HUDEP-2 (cell line): ENCODE measurements at regions not wholly inside any gene's neighbourhood (a gene's known extent, or its start where the extent isn't known, plus 50 kb on each side); places are given as distances from the start of the nearest gene placed in this dataset.
"Not testable (repeated sequence)": the region's sequence is repeated elsewhere in the genome, so short reads cannot be mapped to it uniquely, and the experiment has no call there.

Experiments
- DNase-seq, 76 experiments: peaks; one replicate each; lab custom pipeline; 2025; ENCODE audit not compliant: unreplicated experiment in 76 of 76; lab: John Stamatoyannopoulos, UW

DNA sequence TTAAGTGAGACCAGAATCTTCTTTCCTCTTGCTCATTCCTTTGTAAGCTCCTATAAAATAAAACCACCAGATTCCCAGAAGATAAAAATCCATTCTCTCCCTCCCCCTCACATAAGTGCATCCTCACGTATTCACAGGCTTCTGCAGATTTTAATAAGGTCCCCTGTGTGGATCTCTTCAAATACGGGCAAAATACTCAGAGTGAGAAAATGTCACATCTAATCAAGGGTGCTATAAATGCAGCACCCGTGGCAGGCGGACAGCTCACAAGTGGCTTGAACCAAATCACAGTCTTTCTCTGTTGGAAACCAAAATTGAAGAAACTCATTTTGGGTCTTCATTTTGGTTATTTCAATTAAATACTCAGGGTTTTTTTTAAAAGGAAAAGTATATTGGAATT, 212.9 kb upstream of the CMC1 start:
- DNase-seq, result no peak

DNA sequence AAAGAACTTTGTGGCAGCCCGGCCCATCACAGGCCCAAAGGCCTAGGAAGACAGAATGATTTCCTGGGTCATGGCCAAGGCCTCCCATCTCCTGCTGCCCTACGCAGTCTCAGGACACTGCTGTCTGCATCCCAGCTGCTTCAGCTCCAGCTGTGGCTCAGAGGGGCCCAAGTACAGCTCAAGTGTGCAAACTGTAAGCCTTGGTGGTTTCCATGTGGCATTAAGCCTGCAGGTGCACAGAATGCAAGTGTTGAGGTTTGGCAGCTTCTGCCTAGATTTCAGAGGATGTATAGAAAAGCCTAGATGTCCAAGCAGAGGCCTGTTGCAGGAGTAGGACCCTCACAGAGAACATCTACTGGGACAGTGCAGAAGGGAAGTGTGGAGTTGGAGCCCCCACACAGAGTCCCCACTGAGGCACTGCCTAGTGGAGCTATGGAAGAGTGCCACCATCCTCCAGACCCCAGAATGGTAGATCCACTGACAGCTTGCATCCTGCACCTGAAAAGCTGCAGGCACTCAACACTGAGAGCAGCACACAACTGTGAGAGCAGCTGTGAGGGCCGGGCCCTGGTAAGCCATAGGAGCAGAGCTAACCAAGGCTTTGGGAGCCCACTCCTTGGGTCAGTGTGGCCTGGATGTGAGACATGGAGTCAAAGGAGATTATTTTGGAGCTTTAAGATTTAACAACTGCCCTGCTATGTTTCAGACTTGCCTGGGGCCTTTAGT, 208.2 kb upstream of the CMC1 start:
- no peak for DNase-seq

DNA sequence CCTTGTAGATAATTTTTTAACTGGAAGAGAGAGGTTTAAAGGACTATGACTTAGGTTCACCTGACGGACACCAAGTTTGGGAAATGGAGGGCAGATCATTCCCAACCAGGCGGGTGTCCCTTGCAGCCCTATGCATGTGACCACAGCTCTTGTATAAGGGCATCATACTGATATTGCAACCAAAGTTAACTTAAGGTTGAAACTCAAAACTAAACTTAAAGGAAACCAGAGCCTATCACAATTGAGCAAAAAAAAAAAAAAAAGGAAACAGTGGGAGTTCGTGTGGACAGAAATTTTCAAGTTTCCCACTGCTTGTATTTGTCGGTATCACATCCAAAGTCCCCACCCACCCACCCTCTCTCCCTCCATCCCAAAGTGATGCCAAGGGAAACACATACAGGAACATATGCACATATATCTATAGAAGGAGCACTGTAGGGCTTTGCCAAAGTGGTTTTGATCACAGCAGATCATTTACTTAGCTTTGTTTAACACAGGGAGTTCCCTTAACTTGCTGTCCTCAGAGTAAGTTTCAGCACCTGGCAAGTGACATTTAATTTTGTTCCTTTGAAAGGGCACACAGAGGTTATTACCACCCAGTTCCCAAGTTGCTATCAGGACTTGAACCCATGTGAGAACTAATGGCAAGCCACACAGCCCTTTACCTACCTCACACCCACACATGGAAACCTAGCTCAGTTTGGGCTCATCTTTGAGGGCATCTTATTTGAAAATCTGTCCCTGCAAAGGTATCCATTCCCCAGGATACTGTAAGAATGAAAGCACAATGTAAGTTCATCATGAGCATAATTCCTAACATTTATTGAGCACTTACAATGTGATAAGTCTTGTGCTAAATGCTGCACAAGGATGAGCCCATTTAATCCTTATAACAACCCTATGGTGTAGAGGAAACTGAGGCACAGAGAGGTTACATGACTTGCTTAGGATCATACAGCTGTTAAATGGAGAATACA, 204.5 kb upstream of the CMC1 start:
- no peak for DNase-seq

DNA sequence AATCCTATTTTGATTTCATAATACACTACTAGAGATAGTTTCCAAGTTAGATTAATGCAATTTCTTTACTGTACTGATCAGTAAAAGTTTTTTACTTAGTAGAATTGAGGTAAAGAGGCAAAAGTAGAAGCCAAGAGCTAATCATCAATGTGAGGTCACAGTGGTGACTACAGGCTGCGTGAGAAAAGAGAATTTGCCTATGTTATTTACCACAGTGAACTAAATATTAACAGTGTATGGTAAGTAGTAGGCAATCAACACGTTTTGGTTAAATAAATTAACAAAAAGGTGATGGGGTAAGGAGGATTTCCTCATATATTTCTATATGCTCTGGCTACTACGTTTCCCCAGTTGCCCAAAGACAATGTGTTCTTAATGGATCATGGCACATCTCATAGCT, 202.2 kb upstream of the CMC1 start:
- DNase-seq, result no peak

DNA sequence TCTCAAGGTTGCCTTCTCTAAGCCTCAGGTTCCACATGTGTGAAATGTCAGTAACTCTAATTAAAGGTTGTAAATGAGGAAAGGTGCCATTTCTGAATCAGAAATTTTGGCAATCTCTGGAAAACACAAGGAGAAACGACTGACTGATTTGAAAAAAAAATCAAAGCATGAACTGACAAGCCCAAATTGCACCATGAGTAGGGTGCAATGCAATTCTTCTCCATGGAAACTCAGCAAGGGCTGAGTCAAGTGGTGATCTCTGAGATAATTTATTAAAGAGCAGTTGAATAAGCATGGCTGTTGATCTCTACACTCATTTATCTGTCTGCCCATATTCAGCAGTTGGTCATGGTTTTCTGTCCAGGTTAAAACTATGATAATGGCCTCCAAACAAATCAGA, 201.6 kb upstream of the CMC1 start:
- DNase-seq, result no peak

DNA sequence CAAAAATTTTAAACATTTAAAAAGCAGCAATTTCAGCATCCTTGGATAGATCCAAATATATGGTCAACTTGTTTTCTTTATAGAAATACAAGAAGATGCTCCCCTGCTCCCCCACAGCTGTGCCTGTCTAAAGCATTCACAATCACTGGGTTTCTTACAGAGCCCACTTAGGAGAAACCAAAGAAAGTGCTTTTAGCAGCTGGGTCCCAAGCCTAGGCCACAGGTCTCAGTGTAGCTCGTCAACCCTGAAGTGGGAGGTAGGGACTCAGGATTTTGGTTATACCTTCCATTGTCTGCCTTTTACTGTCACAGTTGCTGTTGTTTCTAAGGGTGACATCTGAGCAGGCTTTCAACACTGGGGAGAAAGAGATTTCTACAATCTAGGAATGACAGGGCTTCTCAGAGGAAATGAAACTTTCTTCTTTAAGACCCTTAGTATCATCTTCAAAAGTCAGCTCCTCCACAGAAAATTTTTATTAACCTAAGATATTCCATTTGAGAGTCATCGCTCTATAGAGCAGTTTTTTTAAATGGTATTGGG, 199.3 kb upstream of the CMC1 start:
- no peak for DNase-seq

DNA sequence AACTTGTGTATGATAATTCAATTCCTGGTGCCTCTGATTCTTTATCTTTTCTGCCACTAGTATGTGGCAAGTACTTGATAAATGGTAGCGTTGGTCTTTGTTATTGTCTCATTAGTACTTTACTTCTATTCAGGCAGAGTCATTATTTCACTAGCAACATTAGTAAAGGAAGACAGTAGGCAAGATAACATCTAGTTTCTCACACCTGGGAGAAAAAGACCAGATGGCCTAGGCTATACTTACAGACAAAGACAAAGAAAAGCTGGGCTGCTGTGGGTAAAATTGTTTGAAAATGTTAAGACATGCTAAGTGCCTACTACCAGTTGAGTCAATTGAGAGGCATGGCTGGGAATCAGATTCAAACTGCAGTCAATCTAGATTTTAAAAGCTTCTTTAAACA, 198.7 kb upstream of the CMC1 start:
- DNase-seq, result no peak

DNA sequence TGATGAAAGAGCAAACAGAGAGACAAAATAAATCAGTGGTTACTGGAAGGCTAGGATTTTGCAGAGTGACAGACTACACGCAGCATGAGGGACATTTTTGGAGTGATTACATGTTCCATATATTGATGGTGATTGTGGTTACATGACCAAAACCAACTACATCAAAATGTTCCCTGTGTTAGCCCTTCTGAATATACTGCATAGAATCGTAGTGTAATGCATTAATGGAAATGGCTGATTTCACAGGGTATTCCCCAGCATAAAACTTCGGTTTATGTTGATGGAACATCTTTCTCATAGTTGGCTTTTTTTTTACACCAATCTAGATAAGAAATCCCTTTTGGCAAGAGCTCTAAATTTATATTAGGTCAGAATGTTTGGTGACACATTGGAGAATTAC, 191.3 kb upstream of the CMC1 start:
- no peak for DNase-seq

DNA sequence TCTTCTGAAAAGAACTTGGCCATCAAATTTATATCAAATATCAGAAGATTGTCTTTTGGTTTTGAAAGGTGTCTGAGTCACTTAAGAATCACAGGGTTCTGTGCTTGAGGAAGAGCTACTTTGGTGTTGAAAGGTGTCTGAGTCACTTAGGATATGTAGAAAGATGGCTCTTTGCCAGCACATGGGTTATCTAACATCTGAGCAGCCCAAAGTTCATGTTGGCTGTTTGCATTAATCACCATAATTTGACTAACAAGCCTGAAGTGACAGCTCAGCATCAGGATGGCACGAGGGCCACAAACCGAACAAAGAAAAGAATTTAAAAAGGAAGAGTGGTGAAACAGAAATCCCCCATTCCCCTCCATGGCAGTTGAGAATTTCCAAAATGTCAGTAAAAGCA, 190.5 kb upstream of the CMC1 start:
- peak in 4 of 76 experiments; percentile 0 to 6 (median 4) for DNase-seq

DNA sequence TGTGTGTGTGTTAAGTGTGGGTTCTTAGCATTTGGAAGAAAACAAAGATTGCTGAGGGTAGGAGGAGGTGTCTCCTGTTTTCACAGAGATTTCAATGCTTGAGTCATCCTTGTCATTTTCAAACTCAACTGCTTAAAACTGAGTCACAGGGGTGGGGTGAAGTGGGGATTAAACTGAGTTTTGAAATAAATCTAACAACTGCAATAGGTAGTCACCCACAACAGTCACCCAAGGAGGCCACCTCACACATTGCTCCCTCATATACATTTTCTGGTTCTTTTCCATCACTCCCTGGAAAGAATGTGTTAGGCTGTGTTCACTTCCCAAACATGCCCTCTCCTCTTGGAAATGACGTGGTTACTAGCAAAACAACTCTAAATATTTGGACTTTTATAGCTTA, 187.7 kb upstream of the CMC1 start:
- no peak for DNase-seq

DNA sequence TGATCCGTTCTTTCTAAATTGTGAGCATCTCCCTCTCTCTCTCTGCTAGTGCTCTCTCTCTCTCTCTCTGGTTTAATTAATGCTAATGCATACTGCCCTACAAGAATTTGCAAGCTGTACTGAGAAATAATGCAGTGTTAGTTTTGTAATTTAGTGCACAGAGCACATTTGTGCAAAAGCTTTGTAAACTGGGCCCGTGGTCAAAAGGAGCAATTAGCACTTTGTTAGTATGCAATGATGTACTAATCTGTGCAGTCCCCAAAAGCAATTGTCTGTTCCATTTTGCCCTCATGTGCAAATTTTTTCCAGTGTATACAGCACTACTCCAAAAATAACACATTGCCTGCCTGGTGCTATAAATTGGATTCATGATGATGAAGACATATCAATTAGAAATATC, 184.6 kb upstream of the CMC1 start:
- DNase-seq, result no peak

DNA sequence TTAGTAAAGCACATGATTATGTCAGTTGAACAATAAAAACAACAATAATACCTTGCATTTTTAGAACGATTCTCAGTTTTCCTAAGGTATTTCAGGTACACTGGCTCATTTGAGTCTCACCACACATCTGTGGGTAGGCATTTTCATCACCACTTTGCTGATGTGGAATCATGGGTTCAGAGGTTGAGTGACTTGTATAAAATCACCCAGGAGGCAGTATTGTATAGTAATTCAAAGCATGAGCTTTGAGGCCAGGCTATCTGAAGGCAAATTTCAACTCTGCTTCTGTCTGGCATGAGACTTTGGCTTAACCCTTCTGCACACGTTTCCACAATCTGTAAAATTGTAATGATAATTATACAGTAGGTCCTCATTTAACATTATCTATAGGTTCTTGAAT, 183.9 kb upstream of the CMC1 start:
- no peak for DNase-seq

DNA sequence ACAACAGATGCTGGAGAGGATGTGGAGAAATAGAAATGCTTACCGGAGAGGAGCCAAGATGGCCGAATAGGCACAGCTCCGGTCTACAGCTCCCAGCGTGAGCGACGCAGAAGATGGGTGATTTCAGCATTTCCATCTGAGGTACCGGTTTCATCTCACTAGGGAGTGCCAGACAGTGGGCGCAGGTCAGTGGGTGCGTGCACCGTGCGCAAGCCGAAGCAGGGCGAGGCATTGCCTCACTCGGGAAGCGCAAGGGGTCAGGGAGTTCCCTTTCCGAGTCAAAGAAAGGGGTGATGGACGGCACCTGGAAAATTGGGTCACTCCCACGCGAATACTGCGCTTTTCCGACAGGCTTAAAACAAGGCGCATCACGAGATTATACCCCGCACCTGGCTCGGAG, 182.2 kb upstream of the CMC1 start:
- not testable (repeated sequence) for DNase-seq

DNA sequence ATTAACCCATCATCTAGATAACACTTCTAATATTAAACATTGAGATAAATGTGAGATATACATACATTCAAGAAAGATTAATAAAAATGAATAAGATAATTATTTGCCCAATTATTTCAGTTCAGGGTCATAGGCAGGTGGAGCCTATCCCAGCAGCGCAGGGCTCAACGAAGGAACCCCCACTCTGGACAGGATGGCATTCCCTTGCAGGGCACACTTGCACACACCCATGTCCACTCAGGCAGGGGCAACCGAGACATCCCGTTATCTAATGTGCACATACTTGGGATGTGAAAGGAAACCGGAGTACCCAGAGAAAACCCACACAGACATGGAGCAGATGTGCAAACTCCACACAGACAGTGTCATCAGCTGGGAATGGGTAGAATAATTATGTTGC, 175.4 kb upstream of the CMC1 start:
- DNase-seq, result no peak

DNA sequence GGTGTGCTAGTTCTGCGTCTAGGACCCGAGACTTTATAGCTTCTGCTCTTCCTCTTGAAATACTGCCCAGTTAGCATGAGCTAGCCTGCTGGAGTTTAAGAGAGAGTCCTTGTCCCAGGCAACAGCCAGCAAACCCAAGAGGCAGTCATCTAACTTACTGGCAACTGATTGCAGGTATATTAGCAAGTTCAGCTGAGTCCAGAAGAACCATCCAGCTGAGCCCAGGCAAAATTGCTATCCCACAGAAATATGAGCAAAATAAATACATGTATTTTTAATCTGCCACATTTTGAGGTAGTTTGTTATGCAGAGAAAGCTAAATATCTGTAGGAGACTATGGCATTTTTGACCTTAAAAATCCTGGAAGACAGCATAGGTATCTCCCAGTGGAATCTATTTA, 174.4 kb upstream of the CMC1 start:
- DNase-seq, result no peak

DNA sequence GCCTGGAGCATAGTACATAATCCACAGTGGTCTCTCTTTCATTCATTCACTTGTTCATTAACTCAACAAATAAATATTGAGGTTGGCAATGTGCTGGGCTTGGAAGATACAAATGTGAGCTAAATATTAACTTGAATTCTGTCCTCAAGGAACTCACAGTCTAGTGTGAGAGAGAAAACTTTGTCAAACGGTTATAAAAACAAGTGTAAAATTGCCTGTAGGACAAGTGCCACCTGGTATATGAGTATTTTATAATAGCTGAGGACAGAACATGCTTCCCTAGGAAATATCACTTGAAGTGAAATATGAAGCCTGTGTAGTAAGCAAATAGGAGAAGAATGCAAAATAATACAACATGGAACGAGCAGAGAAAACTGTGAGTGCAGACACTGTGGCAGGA, 173.1 kb upstream of the CMC1 start:
- no peak for DNase-seq

DNA sequence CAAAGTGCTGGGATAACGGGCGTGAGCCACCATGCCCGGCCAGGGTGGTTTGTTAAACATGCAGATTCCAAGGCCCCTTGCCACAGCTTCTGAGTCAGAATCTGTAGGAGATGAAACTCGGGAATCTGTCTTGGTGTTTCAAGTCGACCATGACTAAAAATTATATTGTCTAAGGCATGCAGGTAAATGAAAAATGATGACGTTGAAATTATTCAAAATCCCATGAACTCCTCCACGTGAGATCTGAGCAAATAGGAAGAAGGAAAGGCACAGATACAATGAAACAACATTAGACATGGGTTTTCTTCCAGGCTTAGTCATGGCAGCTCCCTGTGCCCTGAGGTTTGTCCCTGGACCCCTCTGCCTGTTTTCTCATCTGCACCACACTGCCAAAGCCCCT, 172.0 kb upstream of the CMC1 start:
- no peak for DNase-seq

DNA sequence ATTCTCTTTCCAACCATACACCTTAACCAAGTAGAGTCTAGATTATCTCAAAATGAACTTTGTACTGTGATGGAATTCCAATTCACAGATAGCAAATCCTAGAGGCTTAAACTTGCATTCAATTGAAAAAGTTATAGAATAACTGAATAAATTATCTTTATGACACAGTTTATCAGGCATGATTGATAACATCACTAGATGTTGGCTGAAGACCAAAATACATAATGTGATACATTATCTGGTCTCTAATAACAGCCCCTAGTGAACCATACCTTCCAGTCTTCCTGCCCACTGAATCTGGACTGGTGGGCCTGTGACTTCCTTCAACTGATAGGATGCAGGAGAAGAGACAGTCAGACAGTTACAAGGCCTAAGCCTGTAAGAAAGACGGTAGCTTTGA, 165.2 kb upstream of the CMC1 start:
- DNase-seq, result no peak

DNA sequence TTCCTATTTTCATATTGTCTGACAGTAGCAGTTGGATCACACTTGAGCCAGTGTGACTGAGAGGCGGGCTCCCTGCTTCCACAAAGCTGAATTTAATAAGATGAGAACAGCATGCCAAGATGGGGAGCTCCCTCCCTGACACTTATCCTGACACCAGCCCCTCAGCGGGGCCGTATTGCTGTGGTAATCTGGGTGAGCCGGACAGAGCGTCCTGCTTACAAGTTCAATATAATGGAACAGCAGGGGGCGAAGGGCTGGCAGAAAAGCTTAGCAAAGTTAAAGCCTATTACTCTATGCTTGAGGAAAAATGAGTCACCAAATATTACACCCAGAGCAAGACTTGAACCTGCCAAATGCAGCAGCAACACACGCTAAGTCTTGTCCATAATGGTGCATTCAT, 163.8 kb upstream of the CMC1 start:
- DNase-seq, result no peak

DNA sequence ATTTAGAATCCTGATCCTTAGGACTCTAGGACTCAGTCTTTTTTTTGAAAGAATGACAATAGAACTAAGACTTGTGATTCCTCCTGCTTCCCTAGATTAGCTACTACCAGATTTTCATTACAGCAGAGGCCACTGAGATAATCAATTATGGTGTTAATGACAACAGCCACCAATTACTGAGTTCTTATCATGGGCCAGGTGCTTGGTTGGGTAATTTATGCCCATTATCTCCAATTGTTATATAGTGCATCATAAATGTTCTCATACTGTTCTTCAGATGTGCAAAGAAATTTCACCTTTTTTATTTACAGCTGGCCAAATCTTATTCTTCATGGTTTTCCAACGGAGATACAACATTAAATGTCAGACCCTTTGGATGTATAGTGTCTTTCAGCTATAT, 162.9 kb upstream of the CMC1 start:
- DNase-seq, result no peak

DNA sequence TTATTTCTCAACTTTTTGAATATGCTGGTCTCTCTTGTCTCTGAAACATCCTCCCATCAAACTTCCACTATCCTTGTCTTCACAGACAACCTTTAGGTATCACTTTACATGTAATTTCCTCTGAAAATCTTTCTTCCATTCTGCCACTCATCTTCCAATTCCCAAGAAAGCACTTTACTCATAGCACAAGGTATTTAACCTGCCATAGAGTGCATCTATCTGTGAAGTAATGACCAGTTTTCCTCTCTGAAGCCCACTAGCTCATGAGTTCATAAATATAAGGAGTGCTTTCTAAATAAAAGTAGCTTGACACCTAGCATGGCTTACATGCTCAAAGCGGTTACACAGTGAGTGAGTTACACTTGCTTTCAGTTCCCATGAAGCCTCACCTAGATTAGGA, 160.7 kb upstream of the CMC1 start:
- DNase-seq, result no peak

DNA sequence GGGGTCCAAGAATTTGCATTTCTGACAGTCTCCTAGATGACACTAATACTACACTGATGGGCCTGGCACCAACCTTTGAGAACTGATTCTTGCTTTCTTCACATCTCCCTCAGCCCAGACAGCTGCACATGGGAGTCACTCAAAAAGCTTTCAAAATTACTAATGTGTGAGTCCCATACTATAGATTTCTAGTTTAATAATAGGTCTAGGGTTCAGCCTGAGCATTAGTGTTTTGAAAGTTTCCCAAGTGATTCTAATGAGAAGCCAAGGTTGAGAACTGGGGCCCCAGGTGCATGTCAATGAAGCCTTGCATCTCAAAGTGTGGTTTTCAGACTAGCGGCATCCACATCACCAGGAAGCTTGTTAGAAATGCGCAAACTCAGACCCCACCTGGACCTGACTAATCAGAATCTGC, 159.9 kb upstream of the CMC1 start:
- DNase-seq, result no peak
